Neural crest cell (in vitro differentiated cells): ENCODE measurements at regions not wholly inside any gene's neighbourhood (a gene's known extent, or its start where the extent isn't known, plus 50 kb on each side); places are given as distances from the start of the nearest gene placed in this dataset.

Experiments used
- DNase-seq: peaks from one replicate; pipeline ENCODE4 v3.0.0; 2021; ENCODE audit warnings: low read depth, mixed read lengths, low spot score
- H3K27ac Mint-ChIP-seq: one replicate; pipeline ENCODE4 v1.8.0; 2021; ENCODE audit warnings: mild to moderate bottlenecking, mixed read lengths; ENCODE audit not compliant: unreplicated experiment
- H3K27me3 Mint-ChIP-seq: 2 replicates; pipeline ENCODE4 v1.8.0; 2021; ENCODE audit warnings: low read depth, mild to moderate bottlenecking, mixed read lengths
- H3K36me3 Mint-ChIP-seq: 2 replicates; pipeline ENCODE4 v1.8.0; 2021; ENCODE audit warnings: low read depth, mild to moderate bottlenecking, mixed read lengths
- H3K4me1 Mint-ChIP-seq: 2 replicates; pipeline ENCODE4 v1.8.0; 2021; ENCODE audit warnings: mixed read lengths
- H3K4me3 Mint-ChIP-seq: one replicate; pipeline ENCODE4 v1.8.0; 2021; ENCODE audit warnings: mild to moderate bottlenecking, mixed read lengths
- H3K9me3 Mint-ChIP-seq: 2 replicates; pipeline ENCODE4 v1.8.0; 2021; ENCODE audit warnings: mixed read lengths
- CTCF ChIP-seq: fragments of 200-600 bp; sonication (generic); conservative IDR thresholded peaks from 2 replicates; pipeline ENCODE4 v1.5.0; 2021; ENCODE audit warnings: antibody characterized with exemption, mild to moderate bottlenecking

- Mint-ChIP-seq H3K27me3 (no peaks in the 10 kb centered on the region), H3K36me3 (no peaks in the 10 kb centered on the region), H3K4me3 (no peak overlapping the region), H3K27ac (no peak overlapping the region), H3K4me1 (no peaks in the 10 kb centered on the region), H3K9me3 (no peaks in the 10 kb centered on the region)
- no peak for TF ChIP-seq CTCF
- DNase-seq: no peak
Measured at GRCh38 chr4:112975567-112976355, 73.7 kb upstream of the ANK2 start.

- H3K4me3 Mint-ChIP-seq: no peak overlapping the region
- no peaks in the 10 kb centered on the region for H3K36me3 Mint-ChIP-seq
- no peak overlapping the region for H3K27ac Mint-ChIP-seq
- no peaks in the 10 kb centered on the region for H3K27me3 Mint-ChIP-seq
- DNase-seq: no peak
- TF ChIP-seq CTCF: no peak
- H3K9me3 Mint-ChIP-seq: no peaks in the 10 kb centered on the region
- H3K4me1 Mint-ChIP-seq: no peaks in the 10 kb centered on the region
Measured at GRCh38 chr4:112978691-112979472, 70.6 kb upstream of the ANK2 start.

- H3K27ac Mint-ChIP-seq: no peak overlapping the region
Measured at GRCh38 chr4:112979881-112980421, 69.5 kb upstream of the ANK2 start.

GRCh38 chr4:112982680-112983079 lies 66.8 kb upstream of the ANK2 start:
- H3K27ac Mint-ChIP-seq: no peak overlapping the region
- H3K4me1 Mint-ChIP-seq: no peaks in the 10 kb centered on the region
- no peaks in the 10 kb centered on the region for H3K9me3 Mint-ChIP-seq
- no peak for DNase-seq
- no peak overlapping the region for H3K4me3 Mint-ChIP-seq
- H3K27me3 Mint-ChIP-seq: no peaks in the 10 kb centered on the region
- peak; percentile 31 for TF ChIP-seq CTCF
- H3K36me3 Mint-ChIP-seq: no peaks in the 10 kb centered on the region

More at GRCh38 chr4:112979881-112980421, 69.5 kb upstream of the ANK2 start:
- no peaks in the 10 kb centered on the region for H3K4me1 Mint-ChIP-seq
- DNase-seq: no peak
- H3K27me3 Mint-ChIP-seq: no peaks in the 10 kb centered on the region
- no peaks in the 10 kb centered on the region for H3K9me3 Mint-ChIP-seq
- H3K36me3 Mint-ChIP-seq: no peaks in the 10 kb centered on the region
- TF ChIP-seq CTCF: no peak
- no peak overlapping the region for H3K4me3 Mint-ChIP-seq

GRCh38 chr4:112994732-112995464 lies 54.6 kb upstream of the ANK2 start:
- no peak for TF ChIP-seq CTCF
- Mint-ChIP-seq H3K27ac (no peak overlapping the region), H3K36me3 (no peaks in the 10 kb centered on the region), H3K4me3 (no peak overlapping the region), H3K27me3 (no peaks in the 10 kb centered on the region), H3K4me1 (no peaks in the 10 kb centered on the region), H3K9me3 (peaks cover 6% of the 10 kb centered on the region)
- no peak for DNase-seq
